Right atrium auricular region (tissue), 2 donors: ENCODE measurements at regions not wholly inside any gene's neighbourhood (a gene's known extent, or its start where the extent isn't known, plus 50 kb on each side); places are given as distances from the start of the nearest gene placed in this dataset.
"Not testable (repeated sequence)": the region's sequence is repeated elsewhere in the genome, so short reads cannot be mapped to it uniquely, and the experiment has no call there.

ENCODE experiments used
- DNase-seq: peaks from one replicate; pipeline ENCODE4 v3.0.0-alpha.2; 2019; ENCODE audit warnings: low spot score
- H3K27ac ChIP-seq, 2 donors: fragments of 200-600 bp; sonication (generic); 1 replicate in 1 of 2; 2 replicates in 1 of 2; pipeline ENCODE4 v1.5.1; 2016 to 2019
- H3K27me3 ChIP-seq, 2 donors: fragments of 200-600 bp; sonication (generic); one replicate each; pipeline versions ENCODE4 v1.5.1 to v1.6.0; 2017 to 2019
- H3K36me3 ChIP-seq: fragments of 200-600 bp; sonication (generic); one replicate; pipeline ENCODE4 v1.5.1; 2016
- H3K4me1 ChIP-seq, 2 donors: fragments of 200-600 bp; sonication (generic); one replicate each; pipeline versions ENCODE4 v1.5.1 to v1.6.0; 2017 to 2019
- H3K4me3 ChIP-seq, 2 donors: fragments of 200-600 bp; sonication (generic); 1 replicate in 1 of 2; 2 replicates in 1 of 2; pipeline ENCODE4 v1.5.1; 2017 to 2019; ENCODE audit warnings: mild to moderate bottlenecking in 1 of 2, moderate library complexity in 1 of 2
- H3K9me3 ChIP-seq, 2 donors: fragments of 200-600 bp; sonication (generic); one replicate each; pipeline ENCODE4 v1.5.1; 2019

DNA sequence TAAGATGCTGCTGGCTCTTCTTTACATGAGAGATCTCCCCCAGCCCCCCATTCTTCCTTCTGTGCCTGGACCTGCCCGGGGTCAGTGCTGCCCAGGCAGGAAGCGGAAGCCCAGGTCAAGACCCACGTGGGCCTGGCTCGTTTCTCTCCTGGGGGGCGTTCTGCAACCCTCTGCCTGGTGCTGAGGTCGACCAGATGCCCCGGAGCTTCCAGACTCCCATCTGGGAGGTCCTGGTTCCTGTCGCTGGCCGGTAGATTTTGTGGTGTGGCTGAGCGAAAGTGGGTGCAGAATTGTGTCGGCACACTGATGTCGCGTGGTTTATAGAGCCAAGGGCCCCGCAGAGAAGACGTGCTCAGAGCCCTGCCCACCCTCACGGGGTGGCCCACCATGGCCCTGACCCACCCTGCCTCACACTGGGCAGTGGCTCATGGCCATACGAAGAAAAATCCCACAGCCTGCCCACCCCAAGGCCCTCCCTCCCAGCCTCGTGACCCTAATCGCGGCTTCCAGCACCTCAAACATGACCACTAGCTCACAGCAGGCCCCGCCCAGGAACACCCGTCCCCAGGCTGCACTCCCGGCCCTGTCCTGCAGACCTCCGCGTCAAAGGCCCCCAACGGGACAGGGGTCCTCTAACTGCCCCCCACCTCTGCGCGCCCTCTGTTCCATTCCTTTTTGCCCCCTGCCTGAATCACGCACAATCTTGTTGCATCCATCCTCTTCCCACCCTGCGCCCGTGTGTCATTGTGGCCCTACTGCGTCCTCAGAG lies 443.2 kb upstream of the ZNF722 start:
- H3K36me3 ChIP-seq, H3K27me3 ChIP-seq, DNase-seq, H3K4me3 ChIP-seq, H3K27ac ChIP-seq, H3K9me3 ChIP-seq, H3K4me1 ChIP-seq: not testable (repeated sequence)

DNA sequence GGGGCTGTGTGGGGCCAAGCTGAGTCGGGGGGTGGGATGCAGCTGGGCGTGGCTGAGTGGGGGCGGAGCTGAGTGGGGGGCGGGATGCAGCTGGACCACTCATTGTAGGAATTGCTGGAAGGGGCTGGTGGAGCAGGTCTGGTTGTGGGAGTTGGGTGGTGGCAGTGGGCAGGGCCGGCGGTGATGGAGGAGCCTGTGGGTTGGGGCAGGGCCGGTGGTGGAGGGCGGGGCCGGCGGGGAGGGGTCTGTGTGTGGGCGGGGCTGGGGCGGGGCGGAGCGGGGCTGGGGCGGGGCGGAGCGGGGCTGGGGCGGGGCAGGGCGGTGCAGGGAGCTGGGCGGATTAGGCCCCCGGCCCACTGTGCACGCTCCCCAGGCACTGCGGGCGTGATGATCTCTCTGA lies 442.4 kb upstream of the ZNF722 start:
- not testable (repeated sequence) for DNase-seq, H3K27ac ChIP-seq, H3K4me1 ChIP-seq, H3K9me3 ChIP-seq, H3K36me3 ChIP-seq, H3K27me3 ChIP-seq, H3K4me3 ChIP-seq

DNA sequence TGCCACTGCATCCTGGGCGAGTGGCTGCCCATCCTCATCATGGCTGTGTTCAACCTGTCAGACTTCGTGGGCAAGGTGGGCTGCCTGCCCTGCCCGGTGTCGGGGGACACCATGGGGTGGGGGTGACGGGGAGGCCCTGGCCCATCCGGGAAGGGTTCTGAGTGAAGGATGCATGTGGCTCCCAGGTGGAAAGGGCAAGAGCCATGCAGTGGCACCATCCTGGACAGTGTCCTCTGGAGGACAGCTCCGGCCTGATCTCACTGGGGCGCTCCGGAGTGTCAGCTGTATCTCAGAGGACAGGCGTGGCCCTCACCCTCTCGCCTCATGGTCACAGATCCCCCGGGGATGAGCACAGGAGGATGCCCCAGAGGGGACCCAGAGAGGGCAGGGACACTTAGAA lies 439.6 kb upstream of the ZNF722 start:
- H3K27me3 ChIP-seq, H3K4me1 ChIP-seq, H3K27ac ChIP-seq, H3K4me3 ChIP-seq, H3K36me3 ChIP-seq, H3K9me3 ChIP-seq: not testable (repeated sequence)
- DNase-seq = peak; percentile 36

DNA sequence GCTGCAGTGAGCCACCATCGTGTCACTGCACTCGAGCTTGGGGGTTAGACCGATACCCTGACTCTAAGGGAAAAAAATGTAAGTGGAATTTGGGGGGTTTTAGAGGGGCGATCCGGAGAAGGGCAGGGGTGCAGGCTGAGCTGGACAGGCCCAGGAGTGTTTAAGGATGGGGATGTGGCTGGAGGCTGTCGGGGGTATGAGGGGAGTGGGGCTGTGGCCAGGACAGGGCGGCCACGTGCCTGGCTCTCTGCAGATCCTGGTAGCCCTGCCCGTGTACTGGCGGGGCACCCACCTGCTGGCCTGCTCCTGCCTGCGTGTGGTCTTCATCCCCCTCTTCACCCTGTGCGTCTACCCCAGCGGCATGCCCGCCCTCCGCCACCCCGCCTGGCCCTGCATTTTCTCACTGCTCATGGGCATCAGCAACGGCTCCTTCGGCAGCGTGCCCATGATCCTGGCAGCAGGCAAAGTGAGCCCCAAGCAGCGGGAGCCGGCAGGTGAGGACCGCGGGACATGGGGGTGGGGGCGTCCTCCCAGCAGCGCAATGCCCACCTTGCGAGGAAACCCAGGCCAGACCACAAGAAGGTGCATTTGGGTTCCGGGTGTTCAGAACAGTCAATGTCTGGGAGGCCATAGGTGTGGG lies 438.7 kb upstream of the ZNF722 start:
- not testable (repeated sequence) for H3K9me3 ChIP-seq, H3K27ac ChIP-seq, H3K4me1 ChIP-seq, H3K36me3 ChIP-seq, H3K4me3 ChIP-seq, H3K27me3 ChIP-seq
- peak; percentile 50 for DNase-seq

DNA sequence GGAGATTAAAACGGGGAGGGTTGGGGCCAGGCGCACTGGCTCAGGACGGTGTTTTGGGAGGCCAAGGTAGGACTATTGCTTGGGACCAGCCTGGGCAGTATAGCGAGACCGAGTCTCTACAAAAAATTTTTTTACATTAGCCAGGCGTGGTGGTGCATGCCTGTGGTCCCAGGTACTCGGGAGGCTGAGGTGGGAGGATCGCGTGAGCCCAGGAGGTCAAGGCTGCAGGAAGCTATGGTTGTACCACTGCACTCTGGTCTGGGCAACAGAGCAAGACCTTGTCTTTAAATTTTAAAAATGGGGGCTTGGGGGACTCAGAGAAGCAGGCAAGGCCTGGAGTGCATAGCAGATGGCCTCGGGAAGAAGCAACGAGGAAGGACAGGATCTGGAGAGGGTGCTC lies 436.7 kb upstream of the ZNF722 start:
- H3K4me3 ChIP-seq, H3K36me3 ChIP-seq, H3K4me1 ChIP-seq, H3K9me3 ChIP-seq, H3K27me3 ChIP-seq, H3K27ac ChIP-seq: not testable (repeated sequence)
- DNase-seq = peak; percentile 5

DNA sequence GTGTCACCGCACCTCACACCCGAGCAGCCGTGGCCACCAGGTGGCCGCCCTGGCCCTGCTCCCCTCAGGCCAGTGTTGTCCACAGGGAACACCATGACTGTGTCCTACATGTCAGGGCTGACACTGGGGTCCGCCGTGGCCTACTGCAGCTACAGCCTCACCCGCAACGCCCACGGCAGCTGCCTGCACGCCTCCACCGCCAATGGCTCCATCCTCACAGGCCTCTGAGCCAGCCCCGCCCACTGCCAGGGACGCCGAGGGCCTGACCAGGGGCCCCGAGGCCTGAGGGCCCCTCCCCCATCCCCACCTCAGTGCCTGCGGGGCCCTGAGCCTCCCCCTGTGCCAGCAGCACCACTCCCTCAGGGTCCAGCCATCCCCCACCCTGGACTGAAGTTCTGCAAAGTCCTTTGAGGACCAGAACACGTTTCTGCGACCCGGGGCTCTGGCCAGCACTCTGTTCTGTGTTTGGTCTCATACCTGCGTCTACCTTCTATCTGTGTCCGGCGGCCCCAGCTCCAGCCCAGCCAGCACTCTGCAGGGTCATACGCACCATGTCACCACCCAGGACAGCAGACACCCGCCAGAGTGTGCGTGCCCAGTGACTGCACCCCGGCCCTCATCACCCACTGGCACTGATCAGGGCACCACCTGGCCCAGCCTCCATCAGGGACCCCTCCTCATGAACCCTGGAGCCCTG lies 436.1 kb upstream of the ZNF722 start:
- not testable (repeated sequence) for H3K27me3 ChIP-seq, H3K36me3 ChIP-seq, H3K27ac ChIP-seq, H3K4me1 ChIP-seq, H3K4me3 ChIP-seq, H3K9me3 ChIP-seq
- DNase-seq = peak; percentile 48

DNA sequence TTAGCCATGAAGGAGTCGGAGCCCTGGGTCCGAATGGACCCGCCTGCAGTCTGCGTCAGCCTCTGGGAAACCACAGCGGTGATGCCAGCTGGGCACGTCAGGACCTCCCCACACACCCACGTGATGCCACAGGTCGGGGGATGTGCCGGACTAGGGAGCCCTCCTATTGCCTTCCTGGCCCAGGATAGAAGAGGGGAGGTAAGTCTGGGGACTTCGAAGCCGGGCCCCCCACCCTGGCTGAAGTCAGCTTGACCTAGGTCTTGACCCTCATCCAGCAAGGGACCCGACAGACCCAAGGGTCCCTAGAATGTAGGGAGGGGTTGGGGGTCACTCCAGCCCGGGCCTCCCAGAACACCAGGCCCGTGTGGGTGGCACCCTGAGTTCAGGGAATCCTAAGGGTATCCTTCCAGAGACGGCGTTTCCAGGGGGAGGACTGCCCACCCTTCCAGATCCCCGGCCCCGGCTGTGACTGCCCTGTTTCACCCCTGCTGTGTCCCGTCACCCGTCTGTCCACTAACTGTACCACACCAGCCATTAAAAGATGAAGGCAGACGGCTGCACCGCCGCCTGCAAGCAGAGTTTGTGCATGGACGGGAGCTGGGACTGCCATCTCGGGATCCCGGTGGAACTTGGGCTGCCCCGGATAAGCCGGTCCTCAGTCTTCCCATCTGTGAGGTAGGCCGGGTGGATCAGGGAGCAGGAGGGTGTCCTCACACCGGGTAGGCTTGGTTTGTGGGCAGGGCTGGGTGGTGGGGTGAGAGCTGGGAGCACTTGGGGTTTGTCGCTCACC lies 435.3 kb upstream of the ZNF722 start:
- not testable (repeated sequence) for H3K27ac ChIP-seq, H3K27me3 ChIP-seq, H3K4me1 ChIP-seq, H3K36me3 ChIP-seq, H3K4me3 ChIP-seq, H3K9me3 ChIP-seq
- DNase-seq = peak; percentile 30

DNA sequence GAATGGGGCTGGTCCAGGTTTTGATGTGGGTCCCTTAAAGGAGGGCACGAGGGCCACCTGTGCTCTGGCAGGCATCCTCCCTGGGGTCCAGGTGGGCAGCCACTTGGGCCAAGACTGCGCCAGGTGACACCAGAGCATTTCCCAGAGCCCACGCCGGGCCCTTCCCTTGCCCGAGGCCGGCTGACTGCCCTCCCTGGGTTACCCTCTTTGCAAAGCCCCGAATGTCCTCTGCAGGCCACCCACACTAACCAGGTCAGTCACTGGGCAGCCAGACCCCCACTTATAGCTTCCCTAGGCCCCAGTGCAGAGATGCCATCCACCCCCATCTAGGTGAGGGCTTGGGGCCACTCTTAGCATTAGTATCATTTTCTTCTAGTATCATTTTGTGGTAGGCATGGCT lies 433.8 kb upstream of the ZNF722 start:
- not testable (repeated sequence) for H3K27ac ChIP-seq, H3K9me3 ChIP-seq, H3K4me1 ChIP-seq, H3K36me3 ChIP-seq, H3K27me3 ChIP-seq, H3K4me3 ChIP-seq
- peak; percentile 40 for DNase-seq

DNA sequence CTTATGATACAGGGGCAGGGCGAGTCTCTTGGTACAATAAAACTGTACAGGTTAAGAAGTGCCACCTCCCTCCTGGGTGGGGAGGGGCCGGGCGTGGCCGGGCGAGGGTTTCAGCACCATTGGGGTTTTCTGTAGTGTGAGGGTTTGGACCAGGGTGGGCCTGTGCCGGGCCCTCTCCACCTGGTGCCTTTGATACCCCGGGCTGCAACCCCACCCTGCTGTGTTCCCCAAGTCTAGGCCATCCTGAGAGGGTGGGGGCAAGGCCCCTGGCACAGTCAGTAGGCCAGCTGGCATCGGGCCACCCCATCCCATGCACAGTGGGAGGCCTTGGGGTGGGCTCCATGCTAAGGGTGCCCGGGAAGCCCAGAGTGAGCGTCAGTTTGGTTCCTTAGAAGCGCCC lies 431.8 kb upstream of the ZNF722 start:
- H3K36me3 ChIP-seq, H3K4me3 ChIP-seq, H3K27ac ChIP-seq, H3K4me1 ChIP-seq, H3K27me3 ChIP-seq, H3K9me3 ChIP-seq: not testable (repeated sequence)
- peak; percentile 55 for DNase-seq

DNA sequence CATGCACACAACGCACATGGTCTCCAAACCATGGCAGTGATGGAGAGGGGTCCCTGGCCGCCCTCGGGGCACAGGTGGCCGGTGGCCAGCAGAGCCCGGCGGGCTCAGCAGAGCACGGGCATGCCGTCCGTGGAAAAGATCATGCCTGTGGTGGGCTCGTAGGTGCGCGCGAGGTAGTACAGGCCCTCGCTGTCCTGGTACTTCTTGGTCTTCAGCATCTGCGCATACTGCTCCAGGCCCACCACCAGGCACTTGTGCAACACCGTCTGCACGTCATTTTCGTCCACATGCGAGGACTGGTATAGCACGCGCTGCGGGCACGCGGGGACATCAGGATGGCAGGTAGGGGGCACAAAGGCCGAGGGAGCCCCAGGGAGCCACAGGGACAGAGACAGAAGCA lies 431.0 kb upstream of the ZNF722 start:
- H3K4me3 ChIP-seq, H3K36me3 ChIP-seq, H3K27me3 ChIP-seq, H3K27ac ChIP-seq, H3K9me3 ChIP-seq, H3K4me1 ChIP-seq: not testable (repeated sequence)
- peak; percentile 18 for DNase-seq

DNA sequence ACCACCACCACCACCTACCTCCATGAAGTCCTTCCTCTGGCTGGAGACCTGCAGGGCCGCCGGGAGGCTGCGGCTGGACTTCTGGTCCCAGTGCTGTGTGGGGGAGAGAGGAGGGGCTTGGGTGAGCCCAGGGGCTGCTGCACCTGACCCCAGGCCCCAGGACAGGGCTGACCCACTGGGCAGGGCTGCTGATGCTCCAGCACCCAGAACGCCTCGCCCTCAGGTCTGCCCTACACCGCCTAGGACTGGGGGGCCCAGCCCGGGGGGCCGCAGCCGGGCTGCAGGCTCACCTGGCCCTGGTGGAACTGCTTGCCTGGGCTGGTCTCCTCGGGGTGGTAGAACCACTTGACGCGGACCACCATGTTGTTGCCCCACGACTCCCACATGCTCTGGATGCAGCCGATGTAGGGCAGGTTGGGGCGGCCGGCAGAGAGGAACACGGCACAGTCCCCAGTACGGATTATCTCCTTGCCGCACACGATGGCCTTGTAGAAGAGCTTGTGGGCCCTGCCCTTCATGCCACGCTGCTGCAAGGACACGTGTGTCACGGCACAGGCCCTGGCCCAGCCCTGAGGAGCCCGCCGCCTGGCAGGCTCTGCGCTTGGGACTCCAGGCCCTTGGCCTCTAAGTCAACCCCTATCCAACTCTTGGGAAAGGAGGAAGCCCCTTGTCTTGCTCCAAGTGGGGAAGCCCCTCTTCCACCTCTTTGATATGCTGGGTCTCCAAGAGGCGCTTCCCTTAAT lies 429.9 kb upstream of the ZNF722 start:
- not testable (repeated sequence) for H3K36me3 ChIP-seq, H3K27me3 ChIP-seq, H3K9me3 ChIP-seq, H3K27ac ChIP-seq, H3K4me3 ChIP-seq, H3K4me1 ChIP-seq
- DNase-seq = peak; percentile 49

DNA sequence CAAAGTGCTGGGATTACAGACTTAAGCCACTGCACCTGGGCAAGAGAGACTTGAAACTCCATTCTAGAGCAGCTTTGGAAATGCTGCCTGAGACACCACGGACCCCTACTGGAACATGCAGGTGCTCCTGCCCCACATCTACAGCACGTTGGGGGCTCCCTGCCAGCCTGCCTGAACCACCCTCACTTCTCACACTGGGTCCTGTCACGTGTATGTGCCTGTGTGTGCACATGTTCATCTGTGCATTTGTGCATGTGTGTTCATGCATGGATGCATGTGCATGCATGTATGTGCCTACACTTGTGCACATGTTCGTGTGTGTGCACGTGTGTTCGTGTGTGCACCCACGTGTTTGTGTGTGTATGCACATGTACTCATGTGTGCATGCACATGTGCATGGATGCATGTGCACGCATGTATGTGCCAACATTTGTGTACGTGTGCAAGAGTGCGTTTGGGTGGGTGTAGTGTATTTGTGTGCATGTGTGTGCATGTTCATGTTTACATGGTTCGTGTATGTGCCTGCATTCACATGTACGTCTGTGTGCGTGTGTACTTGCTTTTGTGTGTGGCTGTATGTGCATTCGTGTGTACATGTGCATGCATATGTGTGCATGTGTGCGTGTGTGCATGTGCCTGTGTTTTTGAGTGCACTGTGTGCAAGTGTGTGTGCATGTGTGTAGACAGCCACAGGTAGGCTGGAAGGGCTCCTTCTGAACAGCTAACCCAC lies 428.1 kb upstream of the ZNF722 start:
- H3K27ac ChIP-seq, H3K9me3 ChIP-seq, H3K27me3 ChIP-seq, H3K4me1 ChIP-seq, H3K4me3 ChIP-seq, DNase-seq, H3K36me3 ChIP-seq: not testable (repeated sequence)

DNA sequence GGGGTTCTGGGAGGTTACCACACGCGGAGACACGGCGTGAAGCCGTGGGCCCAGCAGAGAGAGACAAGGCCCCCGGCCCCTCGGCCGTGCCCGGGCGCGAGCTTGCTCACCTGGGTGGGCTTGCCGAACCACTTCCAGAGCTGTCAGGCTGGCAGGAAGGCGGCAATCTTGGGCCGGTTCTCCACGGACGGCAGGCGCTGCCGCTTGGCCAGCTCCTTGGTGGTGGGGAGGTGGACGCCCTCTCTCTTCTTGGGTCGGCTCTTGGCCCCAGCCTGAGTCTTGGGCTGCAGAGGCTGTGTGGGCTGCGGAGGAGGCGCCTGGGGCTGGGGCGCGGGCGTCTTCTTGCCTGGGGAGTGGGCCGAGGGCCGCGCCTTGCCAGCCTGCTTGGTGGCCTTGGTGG lies 426.5 kb upstream of the ZNF722 start:
- H3K9me3 ChIP-seq = peaks cover 0 to 12% of the 10 kb centered on the region in 2 donors
- DNase-seq, H3K4me1 ChIP-seq, H3K36me3 ChIP-seq, H3K27ac ChIP-seq, H3K4me3 ChIP-seq, H3K27me3 ChIP-seq: not testable (repeated sequence)

DNA sequence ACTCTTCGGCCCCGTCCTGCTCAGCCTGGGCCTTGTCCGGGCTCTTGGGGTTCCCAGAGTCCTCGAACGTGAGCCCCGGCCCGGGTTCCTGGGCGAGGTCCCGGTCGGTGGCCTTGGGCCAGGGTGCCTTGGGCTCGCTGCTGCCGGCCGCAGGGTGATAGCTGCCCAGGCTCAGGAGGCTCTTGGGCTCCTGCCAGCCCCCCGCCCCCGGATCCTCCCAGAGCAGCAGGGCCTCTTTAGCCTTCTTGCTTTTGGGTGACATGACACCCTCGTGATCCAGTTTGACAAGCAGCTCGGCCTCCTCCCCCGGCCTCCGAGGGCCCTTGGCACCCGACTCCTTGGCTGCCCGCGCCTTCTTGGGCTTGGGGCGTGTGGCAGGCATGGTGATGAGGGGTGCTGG lies 425.7 kb upstream of the ZNF722 start:
- not testable (repeated sequence) for H3K27me3 ChIP-seq, DNase-seq, H3K27ac ChIP-seq, H3K4me3 ChIP-seq, H3K4me1 ChIP-seq, H3K36me3 ChIP-seq
- peaks cover 0 to 12% of the 10 kb centered on the region in 2 donors for H3K9me3 ChIP-seq
